ENCODE measurements at regions not wholly inside any gene's neighbourhood (a gene's known extent, or its start where the extent isn't known, plus 50 kb on each side); places are given as distances from the start of the nearest gene placed in this dataset.

- TF ChIP-seq, protein P1, sequence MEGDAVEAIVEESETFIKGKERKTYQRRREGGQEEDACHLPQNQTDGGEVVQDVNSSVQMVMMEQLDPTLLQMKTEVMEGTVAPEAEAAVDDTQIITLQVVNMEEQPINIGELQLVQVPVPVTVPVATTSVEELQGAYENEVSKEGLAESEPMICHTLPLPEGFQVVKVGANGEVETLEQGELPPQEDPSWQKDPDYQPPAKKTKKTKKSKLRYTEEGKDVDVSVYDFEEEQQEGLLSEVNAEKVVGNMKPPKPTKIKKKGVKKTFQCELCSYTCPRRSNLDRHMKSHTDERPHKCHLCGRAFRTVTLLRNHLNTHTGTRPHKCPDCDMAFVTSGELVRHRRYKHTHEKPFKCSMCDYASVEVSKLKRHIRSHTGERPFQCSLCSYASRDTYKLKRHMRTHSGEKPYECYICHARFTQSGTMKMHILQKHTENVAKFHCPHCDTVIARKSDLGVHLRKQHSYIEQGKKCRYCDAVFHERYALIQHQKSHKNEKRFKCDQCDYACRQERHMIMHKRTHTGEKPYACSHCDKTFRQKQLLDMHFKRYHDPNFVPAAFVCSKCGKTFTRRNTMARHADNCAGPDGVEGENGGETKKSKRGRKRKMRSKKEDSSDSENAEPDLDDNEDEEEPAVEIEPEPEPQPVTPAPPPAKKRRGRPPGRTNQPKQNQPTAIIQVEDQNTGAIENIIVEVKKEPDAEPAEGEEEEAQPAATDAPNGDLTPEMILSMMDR (IDR thresholded peaks at IDR 0.05; ENCODE audit: extremely low read depth in 1 of 2, insufficient read depth in 1 of 2, low read depth in 1 of 2, low read length in 2 of 2): no peak
- TF ChIP-seq POLR2A (IDR thresholded peaks at IDR 0.05; ENCODE audit: low read depth, low read length) (no peak), EZH2 (IDR thresholded peaks at IDR 0.05; ENCODE audit: borderline replicate concordance, low read depth, low read length, severe bottlenecking) (no peak), GATA2 (IDR thresholded peaks at IDR 0.05; ENCODE audit: insufficient read depth, insufficient read length, low read depth, low read length) (no peak)
Observed at GRCh38 chr9:18299449-18299848, 174.5 kb upstream of the ADAMTSL1 start.
